Osteocyte (in vitro differentiated cells): ENCODE measurements at regions not wholly inside any gene's neighbourhood (a gene's known extent, or its start where the extent isn't known, plus 50 kb on each side); places are given as distances from the start of the nearest gene placed in this dataset.

ENCODE experiments used
- DNase-seq: peaks from one replicate; pipeline ENCODE4 v3.0.0; 2021; ENCODE audit warnings: mixed read lengths; ENCODE audit not compliant: unreplicated experiment; ENCODE audit errors: extremely low spot score
- H3K27ac Mint-ChIP-seq: one replicate; pipeline ENCODE4 v1.8.0; 2021; ENCODE audit warnings: mild to moderate bottlenecking, mixed read lengths; ENCODE audit not compliant: unreplicated experiment
- H3K27me3 Mint-ChIP-seq: one replicate; pipeline ENCODE4 v1.8.0; 2021; ENCODE audit warnings: mixed read lengths; ENCODE audit not compliant: unreplicated experiment
- H3K36me3 Mint-ChIP-seq: one replicate; pipeline ENCODE4 v1.8.0; 2021; ENCODE audit warnings: mixed read lengths; ENCODE audit not compliant: unreplicated experiment
- H3K4me1 Mint-ChIP-seq: one replicate; pipeline ENCODE4 v1.8.0; 2021; ENCODE audit warnings: mixed read lengths; ENCODE audit not compliant: unreplicated experiment
- H3K4me3 Mint-ChIP-seq: one replicate; pipeline ENCODE4 v1.8.0; 2021; ENCODE audit warnings: mild to moderate bottlenecking, moderate library complexity, mixed read lengths; ENCODE audit not compliant: unreplicated experiment
- H3K9me3 Mint-ChIP-seq: one replicate; pipeline ENCODE4 v1.8.0; 2021; ENCODE audit warnings: mixed read lengths; ENCODE audit not compliant: unreplicated experiment
- TF ChIP-seq, protein P1 (sequence below): fragments of 200-600 bp; sonication (generic); IDR thresholded peaks from 2 replicates; pipeline ENCODE4 v1.5.0; 2021; ENCODE audit warnings: antibody characterized with exemption, mild to moderate bottlenecking, moderate library complexity

DNA sequence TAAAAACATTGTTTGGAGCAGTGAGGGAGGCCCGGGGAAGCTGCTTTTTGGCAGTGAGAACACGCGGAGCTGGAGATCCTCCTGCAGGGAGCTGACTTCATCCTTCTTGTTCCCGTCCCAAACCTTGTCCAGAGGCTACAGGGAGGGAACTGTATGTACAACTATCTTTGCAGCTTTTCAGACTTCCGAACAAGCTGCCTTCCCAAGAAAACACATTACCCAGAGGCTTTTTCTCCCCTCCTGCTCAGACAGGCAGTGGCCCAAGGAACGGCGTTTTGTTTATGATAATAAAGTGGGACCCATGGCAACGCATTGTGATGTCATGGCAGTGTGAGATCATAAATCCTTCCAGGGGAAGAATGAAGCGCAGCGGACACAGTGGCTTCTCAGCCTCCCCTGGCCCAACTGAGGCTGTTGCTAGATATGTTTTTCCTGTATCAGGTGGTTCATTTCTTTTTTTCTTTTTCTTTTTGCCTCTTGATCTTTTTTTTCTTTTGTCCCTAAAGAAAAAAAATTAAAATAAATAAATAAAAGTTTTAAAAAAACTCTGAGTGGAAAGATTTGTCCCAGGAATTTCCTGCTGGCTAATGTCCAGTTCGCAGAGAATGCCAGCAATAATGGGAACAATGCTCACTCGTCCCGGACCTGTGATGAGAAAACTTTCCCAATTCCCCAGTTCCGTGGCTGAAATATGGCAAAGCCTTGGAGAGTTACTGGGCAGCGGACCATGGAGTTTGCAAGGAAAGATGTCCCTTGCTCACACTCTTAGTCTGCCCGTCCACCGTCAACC is 103.4 kb upstream of the MAP1LC3B2 start:
- H3K4me3 Mint-ChIP-seq, result peak overlapping the region; percentile 27
- TF ChIP-seq, protein P1, sequence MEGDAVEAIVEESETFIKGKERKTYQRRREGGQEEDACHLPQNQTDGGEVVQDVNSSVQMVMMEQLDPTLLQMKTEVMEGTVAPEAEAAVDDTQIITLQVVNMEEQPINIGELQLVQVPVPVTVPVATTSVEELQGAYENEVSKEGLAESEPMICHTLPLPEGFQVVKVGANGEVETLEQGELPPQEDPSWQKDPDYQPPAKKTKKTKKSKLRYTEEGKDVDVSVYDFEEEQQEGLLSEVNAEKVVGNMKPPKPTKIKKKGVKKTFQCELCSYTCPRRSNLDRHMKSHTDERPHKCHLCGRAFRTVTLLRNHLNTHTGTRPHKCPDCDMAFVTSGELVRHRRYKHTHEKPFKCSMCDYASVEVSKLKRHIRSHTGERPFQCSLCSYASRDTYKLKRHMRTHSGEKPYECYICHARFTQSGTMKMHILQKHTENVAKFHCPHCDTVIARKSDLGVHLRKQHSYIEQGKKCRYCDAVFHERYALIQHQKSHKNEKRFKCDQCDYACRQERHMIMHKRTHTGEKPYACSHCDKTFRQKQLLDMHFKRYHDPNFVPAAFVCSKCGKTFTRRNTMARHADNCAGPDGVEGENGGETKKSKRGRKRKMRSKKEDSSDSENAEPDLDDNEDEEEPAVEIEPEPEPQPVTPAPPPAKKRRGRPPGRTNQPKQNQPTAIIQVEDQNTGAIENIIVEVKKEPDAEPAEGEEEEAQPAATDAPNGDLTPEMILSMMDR, result no peak
- H3K4me1 Mint-ChIP-seq, result peaks cover 36% of the 10 kb centered on the region
- no peaks in the 10 kb centered on the region for H3K9me3 Mint-ChIP-seq
- H3K27me3 Mint-ChIP-seq, result no peaks in the 10 kb centered on the region
- no peaks in the 10 kb centered on the region for H3K36me3 Mint-ChIP-seq
- peak overlapping the region; percentile 100 for H3K27ac Mint-ChIP-seq
- peak; percentile 93 for DNase-seq

DNA sequence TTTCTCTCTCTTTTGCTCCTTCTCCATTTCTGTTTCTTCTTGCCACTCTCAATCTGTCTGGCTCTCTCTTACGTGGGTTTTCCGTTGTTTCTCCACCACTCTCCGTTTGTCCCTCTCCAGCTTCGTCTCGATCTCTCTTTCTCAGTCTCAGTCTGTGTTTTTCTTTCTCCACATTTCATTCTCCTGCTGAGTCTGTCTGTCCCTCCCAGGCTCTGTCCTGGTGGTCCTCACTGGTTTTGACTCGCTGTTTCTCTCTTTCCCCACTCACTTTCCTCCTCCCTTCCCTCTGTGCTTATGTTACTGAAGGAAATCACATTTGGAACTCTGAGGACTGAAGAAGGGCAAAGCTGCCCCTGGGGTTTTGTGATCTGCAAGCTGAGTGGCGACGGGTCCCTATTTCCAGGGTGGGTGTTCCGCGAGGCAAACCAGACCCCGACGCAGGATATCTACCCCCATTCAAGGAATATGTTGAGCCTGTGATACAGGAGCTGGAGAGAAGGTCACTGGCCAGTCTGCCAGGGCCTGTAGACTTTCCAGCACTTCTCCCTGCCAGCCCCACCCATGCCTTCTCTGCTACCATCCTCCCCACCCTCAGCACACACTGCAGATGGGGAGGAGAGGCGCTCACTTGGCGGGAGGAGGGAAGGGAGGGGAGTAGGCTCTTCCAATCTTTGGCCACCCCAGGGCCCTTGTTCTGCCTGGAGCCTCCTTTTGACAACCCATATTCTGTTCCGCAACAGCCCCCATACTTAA is 102.7 kb upstream of the MAP1LC3B2 start:
- peaks cover 36% of the 10 kb centered on the region for H3K4me1 Mint-ChIP-seq
- TF ChIP-seq, protein P1, result no peak
- peak overlapping the region; percentile 100 for H3K27ac Mint-ChIP-seq
- H3K9me3 Mint-ChIP-seq, result no peaks in the 10 kb centered on the region
- H3K4me3 Mint-ChIP-seq, result peak overlapping the region; percentile 34
- no peaks in the 10 kb centered on the region for H3K27me3 Mint-ChIP-seq
- H3K36me3 Mint-ChIP-seq, result no peaks in the 10 kb centered on the region
- DNase-seq, result no peak

DNA sequence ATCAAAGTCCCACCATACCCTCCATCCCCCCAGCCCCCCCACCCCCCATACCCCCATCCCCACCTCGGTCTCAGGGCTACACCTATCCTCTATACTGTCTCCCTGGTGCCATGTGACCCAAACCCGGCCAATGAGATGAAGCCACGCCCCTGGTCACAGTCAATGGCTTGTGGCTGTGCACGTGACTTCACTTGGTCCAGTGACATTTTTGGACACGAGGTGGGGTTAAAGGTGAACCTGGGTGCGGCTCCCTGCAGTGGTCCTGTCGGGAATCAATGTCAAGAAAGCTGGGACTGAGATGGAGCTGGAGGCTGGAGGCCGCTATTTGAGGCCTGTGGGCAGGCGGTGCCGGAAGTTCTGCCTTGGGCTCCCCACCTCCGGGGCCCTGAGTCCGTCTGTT is 100.7 kb upstream of the MAP1LC3B2 start:
- Mint-ChIP-seq H3K27me3 (no peaks in the 10 kb centered on the region), H3K9me3 (no peaks in the 10 kb centered on the region), H3K4me1 (peaks cover 34% of the 10 kb centered on the region), H3K36me3 (no peaks in the 10 kb centered on the region), H3K27ac (no peak overlapping the region), H3K4me3 (no peak overlapping the region)
- DNase-seq, result no peak
- TF ChIP-seq, protein P1, result no peak

DNA sequence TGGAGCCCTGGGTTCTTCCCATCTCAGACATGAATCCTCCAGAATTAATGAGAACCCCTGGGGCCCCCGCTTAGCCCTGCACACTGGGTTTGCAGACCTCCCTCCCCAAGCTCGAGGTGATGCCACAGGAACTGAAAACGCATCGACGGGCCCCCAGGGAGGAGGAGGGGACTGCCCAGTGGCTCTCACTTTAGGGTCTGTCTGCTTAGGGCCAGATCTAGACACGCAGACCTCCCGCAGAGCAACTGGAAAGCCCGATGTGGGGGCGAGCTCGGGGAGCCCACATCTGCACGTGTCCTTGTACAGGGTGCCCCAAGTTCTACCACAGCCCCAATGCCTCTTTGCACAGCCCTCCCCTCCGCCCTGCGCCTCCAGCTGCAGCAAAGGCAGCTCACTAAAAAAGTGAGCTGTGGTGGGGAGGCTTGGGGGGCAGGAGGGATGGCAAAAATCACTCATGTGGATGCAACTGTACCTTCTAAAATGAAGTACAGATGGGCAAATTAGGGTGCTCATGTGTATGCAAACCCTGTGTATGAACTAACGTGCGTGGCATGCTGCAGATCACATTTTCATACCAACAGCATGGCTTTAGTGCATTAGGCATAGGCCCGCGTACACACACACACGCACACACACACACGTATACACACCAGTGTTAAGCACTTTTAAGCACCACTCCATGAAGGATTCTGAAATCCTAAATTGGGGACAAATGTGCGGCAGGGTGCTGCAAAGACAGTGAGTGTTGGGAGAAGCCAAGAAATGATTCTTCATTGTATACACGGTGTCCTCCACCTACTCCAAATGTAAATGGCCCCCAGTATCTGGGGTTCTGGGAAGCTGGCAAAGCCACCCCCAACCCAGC is 99.9 kb upstream of the MAP1LC3B2 start:
- H3K4me3 Mint-ChIP-seq, result no peak overlapping the region
- H3K27me3 Mint-ChIP-seq, result no peaks in the 10 kb centered on the region

More for the DNA sequence above, 99.9 kb upstream of the MAP1LC3B2 start:
- peaks cover 34% of the 10 kb centered on the region for H3K4me1 Mint-ChIP-seq
- DNase-seq, result no peak
- no peaks in the 10 kb centered on the region for H3K36me3 Mint-ChIP-seq
- TF ChIP-seq, protein P1, result no peak
- no peak overlapping the region for H3K27ac Mint-ChIP-seq
- no peaks in the 10 kb centered on the region for H3K9me3 Mint-ChIP-seq
